IPS-NIHi7 (cell line): ENCODE measurements at regions not wholly inside any gene's neighbourhood (a gene's known extent, or its start where the extent isn't known, plus 50 kb on each side); places are given as distances from the start of the nearest gene placed in this dataset.
"Not testable (repeated sequence)": the region's sequence is repeated elsewhere in the genome, so short reads cannot be mapped to it uniquely, and the experiment has no call there.

Source experiments
- DNase-seq: peaks from one replicate; pipeline ENCODE4 v3.0.0; 2012; ENCODE audit warnings: mixed read lengths; ENCODE audit errors: extremely low spot score

DNA sequence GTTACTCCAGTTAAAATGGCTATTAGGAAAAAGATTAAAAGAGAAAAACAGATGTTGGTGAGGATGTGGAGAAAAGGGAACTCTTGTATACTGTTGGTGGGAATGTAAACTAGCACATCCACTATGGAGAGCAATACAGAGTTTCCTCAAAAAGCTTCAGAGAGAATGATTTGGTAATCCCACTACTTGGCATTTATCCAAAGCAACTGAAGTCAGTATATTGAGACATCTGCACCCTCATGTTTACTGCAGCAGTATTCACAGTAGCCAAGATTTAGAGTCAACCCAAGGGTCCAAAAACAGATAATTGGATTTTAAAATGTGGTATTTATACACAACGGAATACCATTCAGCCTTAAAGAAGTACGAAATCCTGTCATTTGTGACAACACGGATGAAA lies 469.5 kb downstream of the QKI start:
- no peak for DNase-seq

DNA sequence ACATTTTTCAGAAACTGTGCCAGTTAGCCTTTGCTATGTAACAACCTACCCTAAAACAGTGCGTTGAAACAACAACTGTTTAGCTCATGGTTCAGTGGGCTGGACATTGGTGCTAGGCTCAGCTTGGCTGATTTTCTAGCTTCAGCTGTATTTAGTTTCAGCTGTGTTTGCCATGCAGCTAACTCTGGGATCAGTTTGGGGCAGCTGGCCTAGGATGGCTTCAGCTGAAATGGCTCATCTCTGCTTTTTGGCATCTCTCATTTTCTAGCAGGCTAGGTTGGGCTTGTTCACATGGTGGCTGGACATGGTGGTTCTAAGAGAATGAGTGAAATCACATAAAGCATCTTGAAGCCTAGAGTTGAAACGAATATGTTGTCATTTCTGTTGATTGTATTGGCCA lies 464.2 kb downstream of the QKI start:
- no peak for DNase-seq

DNA sequence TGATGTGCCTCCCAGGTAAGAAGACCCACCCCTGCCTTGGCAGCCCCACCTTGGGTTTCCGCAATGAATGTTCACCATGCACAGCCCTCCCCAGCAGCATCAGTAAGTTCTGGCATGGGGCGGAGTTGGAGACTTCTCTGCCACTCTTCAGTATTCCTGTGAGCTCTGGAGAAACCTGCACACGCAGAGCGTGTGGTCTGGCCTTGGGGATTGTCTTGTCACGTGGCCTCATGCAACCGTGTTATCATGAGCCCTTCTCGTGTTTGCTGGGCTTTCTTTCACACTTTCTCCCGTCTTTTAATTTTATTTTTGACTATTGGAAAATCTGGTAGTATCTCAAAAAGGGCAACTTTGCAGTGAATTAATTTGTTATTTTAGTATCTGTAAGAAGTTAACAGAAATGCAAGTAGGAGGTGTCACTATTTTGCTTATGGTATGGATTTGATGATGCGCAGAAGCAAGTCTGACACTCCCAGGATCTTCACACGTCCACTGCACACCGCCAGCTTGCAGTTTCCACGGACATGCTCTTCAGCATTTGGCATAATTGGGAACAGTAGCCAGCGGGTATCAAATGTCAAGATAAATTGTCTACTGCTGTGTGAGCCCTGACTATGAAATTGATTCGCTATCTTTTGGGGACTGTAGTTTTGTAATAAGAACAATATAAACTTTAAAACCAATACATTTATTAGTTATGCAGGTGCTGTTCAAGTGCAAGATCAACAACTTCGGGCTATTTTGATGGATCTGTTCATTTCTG lies 463.5 kb downstream of the QKI start:
- DNase-seq = no peak

DNA sequence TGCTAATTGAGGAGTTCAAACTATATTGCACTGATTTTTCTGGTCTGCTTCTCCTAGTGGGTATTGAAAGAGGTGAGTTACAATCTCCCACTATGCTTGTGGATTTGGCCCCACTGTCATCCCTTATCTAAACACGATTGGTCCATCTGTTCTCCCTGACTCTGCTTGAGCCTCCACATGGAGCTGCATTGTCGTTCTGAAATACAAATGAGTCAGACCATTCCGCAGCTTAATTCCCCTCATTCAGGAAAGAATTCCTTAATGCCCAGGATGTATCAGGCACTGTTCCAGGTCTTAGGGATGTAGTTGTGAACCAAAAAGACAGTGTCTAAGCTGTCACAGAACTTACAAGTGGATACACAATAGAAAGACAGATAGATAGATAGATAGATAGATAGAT lies 461.9 kb downstream of the QKI start:
- no peak for DNase-seq

DNA sequence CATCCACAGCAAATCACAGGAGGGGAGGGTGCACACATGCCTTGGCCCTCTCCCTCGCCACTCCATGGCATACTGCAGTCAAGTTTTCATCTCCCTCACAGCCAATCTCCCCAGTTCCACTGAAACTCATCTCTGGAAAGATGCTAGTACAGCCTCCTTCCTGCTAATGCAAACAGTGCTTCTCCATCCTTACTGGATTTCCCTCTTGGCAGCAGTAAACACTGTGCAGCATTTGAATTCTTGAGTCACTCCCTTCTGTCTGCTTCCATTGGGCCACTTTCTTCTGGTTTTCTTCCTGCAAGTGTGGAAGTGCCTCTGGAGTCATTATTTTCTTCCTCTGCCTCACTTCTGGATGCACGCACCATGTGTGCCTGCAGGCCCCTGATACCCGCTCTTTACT lies 460.3 kb downstream of the QKI start:
- DNase-seq = no peak

DNA sequence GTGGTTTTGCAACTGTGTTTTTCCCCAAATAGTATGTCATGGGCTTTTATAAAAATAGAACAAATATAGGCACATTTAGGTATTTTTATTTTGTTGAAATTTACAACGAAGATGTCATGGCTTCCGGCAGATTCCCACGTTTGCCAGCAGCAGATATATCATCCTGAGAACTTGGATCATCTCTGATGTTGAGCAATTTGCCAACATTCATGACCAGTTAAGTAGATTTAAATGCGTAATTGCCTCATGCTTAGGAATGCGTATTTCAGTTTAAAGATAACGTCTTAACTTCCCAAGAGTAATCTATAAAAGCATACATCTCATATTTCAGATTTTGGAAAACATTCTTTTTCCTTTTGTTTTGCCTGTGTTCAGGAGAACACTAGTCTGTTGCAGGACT lies 457.8 kb downstream of the QKI start:
- DNase-seq = no peak

DNA sequence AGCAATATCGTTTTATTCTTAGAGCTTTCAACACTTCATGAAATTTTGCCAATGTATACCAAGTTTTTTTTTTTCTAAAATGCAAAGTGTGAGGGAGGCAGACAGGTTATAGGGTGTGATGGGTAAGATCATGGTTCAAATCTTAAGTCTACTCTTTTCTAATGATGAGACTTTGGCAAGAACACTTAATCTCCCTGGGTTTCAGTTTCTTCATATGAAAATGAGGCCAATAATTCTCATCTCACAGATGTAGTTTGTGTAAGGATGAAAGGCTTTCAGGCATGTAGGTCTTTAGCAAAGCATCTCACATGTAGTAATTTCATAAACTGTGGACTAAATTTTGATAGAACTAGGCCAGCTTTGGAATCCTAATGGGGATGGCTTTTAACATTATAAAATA lies 457.1 kb downstream of the QKI start:
- no peak for DNase-seq

DNA sequence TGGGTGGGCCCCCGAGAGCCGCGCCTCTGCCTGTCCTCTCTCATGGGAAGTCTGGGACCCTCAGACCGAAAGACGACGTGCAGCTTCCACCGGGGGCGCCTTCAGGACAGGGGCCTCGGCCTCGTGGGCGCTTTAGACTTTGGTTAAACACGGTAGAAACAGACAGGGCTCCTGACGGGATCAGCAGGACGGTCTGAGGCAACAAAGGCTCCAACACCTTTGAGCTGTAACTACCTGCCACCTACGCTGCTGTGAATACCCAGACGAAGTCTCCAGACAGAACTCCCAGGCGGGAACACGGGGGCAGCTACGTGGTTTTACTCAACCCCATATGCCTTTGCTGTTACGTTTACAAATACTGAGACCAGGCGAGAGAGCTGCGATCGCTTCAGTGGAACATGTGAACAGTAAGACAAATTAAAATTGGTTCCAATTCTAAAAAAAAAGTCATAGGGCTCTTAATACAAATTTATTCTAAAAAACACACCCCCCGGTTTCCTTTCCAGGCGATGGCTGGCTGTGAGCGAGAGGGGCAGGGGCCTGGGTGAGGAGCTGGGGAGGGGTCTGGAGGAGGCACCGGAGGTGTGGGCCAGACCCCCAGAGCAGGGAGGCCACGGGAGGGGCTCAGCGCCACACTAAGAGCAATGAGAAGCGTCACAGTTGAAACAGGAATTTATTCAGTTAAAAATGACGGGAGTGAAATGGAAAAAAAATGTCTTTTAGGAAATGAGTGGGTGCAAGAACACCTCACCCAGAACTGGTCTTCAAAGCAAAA lies 453.2 kb downstream of the QKI start:
- peak; percentile 32 for DNase-seq

DNA sequence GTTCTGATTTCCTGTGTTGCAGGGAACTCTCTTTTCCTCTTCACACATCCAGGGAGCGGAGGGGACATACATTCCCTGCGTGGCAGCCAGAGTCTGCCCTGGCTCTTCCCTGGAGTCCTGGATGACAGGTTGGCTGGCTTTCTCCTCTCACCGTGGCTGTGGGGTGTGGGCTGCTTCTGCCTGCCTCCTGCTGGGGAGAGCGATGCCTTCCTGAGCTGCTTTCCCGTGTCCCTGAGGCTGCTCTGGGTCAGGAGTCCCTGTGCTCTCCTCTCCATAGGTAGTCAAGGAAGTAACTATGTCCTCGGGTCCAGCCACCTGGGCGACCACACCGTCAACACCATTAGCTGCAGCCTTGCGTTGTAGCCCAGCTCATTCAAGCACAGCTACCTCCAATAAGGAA lies 451.7 kb downstream of the QKI start:
- peak; percentile 39 for DNase-seq

DNA sequence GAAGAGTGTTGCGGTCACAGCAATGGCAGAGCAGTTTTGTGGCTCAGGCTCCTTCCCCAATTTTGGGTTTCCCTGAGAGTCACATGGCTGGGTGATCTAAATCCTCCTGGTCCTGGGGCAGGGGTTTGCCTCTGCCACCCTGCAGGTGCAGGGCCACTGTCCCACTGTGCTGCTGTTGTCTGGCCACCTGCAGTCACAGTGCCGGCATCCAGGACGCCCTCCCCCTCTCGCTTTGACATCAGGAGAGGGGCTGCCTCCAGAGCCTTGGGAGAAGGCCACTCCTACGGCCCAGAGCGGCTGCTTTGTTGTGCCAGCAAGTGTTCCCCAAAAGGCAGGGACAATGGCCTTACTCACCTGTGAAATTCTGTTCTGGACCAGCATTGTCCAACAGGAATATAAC lies 449.0 kb downstream of the QKI start:
- DNase-seq = no peak

DNA sequence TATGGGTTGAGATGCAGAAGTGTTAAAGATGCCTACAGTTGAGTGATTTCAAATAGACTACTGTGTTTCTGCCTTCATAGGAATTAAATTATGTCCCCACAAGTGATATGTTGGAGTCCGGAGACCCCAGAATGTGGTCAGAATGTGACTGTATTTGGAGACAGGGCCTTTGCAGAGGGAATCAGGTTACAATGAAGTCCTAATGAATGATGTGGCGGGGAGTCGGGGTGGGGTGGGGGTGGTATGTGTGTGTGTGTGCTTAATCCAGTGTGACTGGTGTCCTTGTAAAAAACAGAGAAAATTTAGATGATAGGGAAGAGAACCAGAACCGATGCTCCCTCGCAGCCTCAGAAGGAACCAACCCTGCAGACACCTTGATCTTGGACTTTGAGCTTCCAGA lies 448.2 kb downstream of the QKI start:
- no peak for DNase-seq

DNA sequence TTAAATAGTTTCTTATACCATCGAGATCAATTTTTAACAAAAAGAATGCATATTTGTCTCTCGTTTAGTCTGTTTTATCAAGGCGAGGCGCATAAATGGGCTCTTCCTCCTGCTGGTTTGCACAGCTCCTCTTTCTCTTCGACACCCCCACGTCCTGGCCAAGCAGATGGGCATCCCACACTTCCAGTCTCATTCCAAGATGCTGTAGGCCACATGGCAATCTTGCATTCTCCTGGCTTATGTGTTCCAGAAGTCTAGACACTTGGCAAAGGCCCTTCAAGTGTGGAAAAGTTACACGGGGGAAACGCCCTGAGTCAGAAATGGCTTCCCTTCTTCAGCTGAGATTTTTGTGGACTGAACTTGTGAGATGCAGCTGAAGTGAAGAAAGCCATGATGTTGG lies 447.1 kb downstream of the QKI start:
- DNase-seq = no peak

DNA sequence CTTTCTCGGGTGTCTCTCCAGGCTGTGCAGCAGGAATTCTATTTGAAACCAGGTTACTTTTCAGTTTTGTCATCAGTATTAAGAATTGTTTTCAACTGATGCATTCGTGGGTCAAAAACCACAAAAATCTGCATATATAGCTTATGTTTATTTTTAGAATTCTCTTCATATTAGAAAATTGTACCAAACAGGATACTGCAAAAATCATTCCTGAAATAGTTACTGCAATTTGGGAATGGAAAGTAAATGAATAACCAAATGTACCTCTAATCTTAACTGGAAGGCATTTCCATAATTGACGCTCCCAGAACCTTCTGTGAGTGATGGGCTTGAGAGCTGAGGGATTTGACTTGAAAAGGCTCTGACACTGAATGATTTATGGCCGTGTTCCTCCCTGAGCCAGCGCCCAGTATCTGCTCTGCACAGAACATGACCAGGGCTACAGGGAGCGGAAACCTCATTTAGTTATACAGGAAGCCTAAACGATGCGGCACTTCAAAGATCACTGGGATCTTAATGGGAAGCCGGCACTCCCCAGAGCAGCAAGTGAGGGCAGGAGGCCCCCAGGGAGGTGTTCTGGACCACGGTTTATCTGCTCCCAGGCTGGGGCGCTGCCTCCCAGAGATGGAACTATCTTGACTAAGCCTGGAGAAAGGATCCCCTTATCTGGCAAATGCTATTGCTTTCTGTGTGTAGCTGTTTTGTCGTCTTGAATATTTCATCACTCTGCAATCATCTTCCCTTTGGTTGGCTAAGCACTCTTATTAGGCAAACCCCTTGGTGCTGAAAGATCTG lies 446.0 kb downstream of the QKI start:
- peak; percentile 28 for DNase-seq

DNA sequence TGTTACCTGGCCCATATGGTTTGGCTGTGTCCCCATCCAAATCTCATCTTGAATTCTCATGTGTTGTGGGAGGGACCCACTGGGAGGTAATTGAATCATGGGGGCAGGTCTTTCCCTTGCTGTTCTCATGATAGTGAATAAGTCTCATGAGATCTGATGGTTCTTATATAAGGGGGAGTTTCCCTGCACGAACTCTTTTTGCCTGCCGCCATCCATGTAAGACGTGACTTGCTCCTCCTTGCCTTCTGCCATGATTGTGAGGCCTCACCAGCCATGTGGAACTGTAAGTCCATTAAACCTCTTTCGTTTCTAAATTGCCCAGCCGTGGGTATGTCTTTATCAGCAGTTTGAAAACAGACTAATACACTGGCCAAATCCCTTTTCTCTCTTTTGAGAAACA lies 444.4 kb downstream of the QKI start:
- not testable (repeated sequence) for DNase-seq

DNA sequence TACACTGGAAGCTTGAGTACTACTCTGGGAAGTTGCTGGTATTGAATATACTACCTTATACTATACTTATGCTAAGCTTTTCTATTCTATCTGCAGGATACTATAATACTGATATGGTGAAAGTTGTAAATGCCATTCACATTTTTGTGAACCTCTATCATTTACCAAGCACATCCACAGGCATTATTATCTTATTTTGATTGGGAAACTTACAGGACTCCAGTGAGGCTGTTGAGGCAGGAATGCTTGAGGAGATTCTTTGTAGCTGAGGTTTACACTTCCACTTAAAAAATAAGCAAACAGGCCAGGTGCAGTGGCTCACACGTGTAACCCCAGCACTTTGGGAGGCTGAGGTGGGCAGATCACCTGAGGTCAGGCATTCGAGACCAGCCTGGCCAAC lies 442.9 kb downstream of the QKI start:
- DNase-seq = no peak

DNA sequence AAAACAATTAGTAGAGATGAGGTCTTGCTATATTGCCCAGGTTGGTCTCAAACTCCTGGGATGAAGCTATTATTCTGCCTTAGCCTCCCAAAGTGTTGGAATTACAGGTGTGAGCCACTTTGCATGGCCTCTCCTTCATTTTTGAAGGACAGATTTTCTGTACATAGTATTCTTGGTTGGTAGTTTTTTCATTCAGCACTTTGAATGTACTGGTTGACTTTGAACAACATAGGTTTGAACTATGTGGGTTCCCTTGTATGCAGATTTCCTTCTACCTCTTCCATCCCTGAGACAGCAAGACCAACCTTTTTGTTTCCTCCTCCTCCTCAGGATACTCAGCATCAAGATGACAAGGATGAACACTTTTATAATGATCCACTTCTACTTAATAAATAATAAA lies 436.4 kb downstream of the QKI start:
- no peak for DNase-seq

DNA sequence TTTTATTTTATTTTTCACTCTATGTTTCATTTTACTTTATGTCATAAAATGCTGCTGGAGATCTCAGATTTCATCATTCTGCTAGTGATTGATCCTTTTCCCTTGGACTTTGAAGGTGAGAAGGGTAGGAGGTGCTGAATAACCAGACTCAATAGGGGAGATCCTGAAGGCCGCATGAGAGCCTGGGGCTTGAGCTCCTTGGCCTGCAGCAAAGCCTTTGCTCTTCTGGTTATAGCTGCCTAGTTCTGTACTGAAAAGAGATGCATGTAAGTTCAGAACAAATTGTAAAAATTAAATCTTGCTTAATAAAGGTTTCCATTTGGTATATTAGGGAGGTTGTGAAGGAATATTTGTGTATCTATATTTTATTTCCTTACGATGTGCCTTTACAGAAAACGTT lies 430.2 kb downstream of the QKI start:
- DNase-seq = no peak

DNA sequence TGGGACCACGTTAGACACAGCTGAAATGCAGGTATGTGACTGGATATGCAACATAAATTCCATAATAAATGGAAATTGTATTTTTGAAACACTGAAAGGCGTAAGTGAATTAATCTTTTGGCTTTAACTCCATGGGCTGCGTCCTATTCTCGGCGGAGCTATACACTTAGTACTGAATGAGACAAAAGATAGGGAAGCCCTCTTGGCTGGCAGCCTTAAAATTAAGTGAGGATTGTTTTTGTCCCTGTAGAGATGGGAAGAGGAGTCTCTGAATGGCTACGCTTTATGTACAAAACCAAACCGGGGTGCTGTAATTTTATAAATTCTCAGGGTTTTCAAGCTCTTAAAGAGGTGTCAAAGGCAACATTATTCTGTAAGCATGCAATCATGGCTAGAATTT lies 429.8 kb downstream of the QKI start:
- DNase-seq = no peak

DNA sequence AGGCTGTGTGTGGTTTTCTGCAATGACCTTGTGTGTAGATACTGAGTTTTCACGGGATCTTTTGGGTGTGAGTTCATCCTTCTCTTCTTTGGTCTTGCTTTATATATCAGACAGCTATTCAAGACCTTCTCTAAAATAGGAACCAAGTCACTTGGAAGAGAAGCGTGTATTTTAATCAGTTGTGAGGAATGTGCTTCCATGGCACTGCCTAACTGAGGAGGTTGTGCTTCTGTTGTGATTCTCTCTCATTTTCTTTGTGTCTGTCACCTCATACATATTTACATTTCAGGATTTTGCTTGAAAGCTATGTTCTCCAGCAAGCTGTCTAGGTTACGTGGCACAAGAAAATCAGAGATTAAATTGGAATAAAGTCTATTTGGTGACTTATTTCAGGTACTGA lies 428.7 kb downstream of the QKI start:
- DNase-seq = no peak

DNA sequence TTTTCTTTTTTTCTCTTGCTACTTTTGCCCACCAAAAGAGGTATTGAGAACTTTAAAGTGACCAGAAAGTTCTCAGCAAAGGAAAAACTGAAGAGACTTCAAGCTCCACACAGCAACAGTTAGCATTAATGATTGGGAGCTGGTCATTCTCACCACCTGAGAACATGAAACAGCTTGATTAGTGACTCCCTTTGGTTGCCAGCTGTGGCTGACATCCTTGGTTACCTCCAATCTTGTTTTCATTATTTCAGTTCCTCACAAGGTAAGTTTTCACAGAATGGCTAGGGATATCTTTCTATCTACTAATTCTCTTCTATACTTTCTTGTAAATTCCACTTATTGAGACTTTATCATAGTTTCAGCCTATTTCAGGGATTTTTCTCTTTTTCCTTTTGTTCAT lies 427.9 kb downstream of the QKI start:
- DNase-seq = no peak

DNA sequence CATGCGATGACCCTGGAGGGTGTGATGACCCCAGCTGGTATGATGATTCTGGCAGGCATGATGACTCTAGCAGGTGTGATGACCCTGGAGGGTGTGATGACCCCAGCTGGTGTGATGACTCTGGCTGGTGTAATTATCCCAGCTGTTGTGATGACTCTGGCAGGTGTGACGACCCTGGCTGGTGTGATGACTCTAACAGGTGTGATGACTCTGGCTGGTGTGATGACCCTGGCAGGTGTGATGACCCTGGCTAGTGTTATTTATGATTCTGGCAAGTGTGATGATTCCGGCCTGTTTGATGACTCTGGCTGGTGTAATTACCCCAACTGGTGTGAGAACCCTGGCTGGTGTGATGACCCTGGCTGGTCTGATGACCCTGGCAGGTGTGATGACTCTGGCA lies 427.2 kb downstream of the QKI start:
- no peak for DNase-seq

DNA sequence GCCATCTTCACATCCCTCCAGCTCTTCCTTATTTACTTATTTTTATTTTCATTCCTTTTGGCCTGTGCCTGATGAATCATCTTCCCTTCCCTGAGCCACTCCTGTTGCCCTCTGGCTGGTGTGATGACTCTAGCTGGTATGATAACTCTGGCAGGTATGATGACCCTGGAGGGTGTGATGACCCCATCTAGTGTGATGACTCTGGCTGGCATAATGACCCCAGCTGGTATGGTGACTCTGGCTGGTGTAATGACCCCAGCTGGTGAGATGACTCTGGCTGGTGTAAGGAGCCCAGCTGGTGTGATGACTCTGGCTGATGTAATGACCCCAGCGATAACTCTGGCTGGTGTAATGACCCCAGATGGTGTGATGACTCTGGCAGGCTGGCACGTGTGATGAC lies 426.8 kb downstream of the QKI start:
- DNase-seq = no peak

DNA sequence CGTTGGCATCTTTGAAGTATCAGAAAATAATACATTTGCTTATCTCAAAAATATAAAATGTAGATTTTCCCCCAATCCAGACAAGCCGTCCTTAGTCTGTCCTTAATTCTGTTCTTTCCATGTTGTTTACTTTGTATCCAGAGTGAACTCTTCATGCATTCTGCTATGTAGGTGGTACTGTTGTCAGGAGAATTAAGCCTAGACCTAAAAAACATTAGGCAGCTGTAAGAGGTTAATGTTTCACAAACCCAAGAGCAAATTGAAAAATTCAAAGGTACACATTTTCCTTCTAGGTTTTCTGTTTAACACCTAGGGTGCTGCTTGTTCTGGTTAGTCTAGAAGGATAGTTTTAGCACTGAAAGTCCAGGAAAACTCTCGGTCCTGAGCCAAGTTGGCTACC lies 426.4 kb downstream of the QKI start:
- DNase-seq = no peak
